ENCODE measurements at regions not wholly inside any gene's neighbourhood (a gene's known extent, or its start where the extent isn't known, plus 50 kb on each side); places are given as distances from the start of the nearest gene placed in this dataset.

- TF ChIP-seq POLR2A (IDR thresholded peaks at IDR 0.05; ENCODE audit: low read depth, low read length) (no peak), JUN (IDR thresholded peaks at IDR 0.05; ENCODE audit: borderline replicate concordance, insufficient read depth, insufficient read length, low read depth) (no peak), CTCF (IDR thresholded peaks at IDR 0.05; ENCODE audit: extremely low read depth in 1 of 2, insufficient read depth in 1 of 2, low read depth in 1 of 2, low read length in 2 of 2) (no peak)
Measured at GRCh38 chr2:205864491-205864890, 182.2 kb downstream of the NRP2 start.

Measured in endothelial cell of umbilical vein (primary cell).